GM23248 (cell line): ENCODE measurements at regions not wholly inside any gene's neighbourhood (a gene's known extent, or its start where the extent isn't known, plus 50 kb on each side); places are given as distances from the start of the nearest gene placed in this dataset.

ENCODE experiments used
- DNase-seq: peaks from one replicate; pipeline ENCODE4 v3.0.0-alpha.2; 2015
- H2AFZ ChIP-seq: fragments of 200-600 bp; sonication (generic); 2 replicates; pipeline ENCODE4 v1.6.1; 2016; ENCODE audit warnings: antibody characterized with exemption
- H3F3A ChIP-seq: fragments of 200-600 bp; sonication (generic); 2 replicates; pipeline ENCODE4 v1.6.1; 2016; ENCODE audit warnings: mild to moderate bottlenecking, antibody characterized with exemption, mixed run types; ENCODE audit not compliant: insufficient read depth
- H3K27ac ChIP-seq: fragments of 200-600 bp; sonication (generic); 2 replicates; pipeline ENCODE4 v1.5.1; 2016; ENCODE audit warnings: mild to moderate bottlenecking
- H3K27me3 ChIP-seq: fragments of 200-600 bp; sonication (generic); replicated peaks from 2 replicates; pipeline ENCODE4 v1.6.1; 2016; ENCODE audit warnings: mild to moderate bottlenecking; ENCODE audit not compliant: insufficient read depth
- H3K36me3 ChIP-seq: fragments of 200-600 bp; sonication (generic); 2 replicates; pipeline ENCODE4 v1.6.1; 2016; ENCODE audit warnings: low read depth, mild to moderate bottlenecking
- H3K4me1 ChIP-seq: fragments of 200-600 bp; sonication (generic); 2 replicates; pipeline ENCODE4 v1.6.1; 2016; ENCODE audit warnings: mild to moderate bottlenecking; ENCODE audit not compliant: insufficient read depth
- H3K4me2 ChIP-seq: fragments of 200-600 bp; sonication (generic); one replicate; pipeline ENCODE4 v1.6.1; 2016; ENCODE audit warnings: mild to moderate bottlenecking; ENCODE audit not compliant: unreplicated experiment
- H3K4me3 ChIP-seq: fragments of 200-600 bp; sonication (generic); 2 replicates; pipeline ENCODE4 v1.5.1; 2016; ENCODE audit warnings: mild to moderate bottlenecking
- H3K79me2 ChIP-seq: fragments of 200-600 bp; sonication (generic); 2 replicates; pipeline ENCODE4 v1.6.1; 2016; ENCODE audit warnings: mild to moderate bottlenecking; ENCODE audit not compliant: insufficient read depth
- H3K9ac ChIP-seq: fragments of 200-600 bp; sonication (generic); 2 replicates; pipeline ENCODE4 v1.6.1; 2016; ENCODE audit warnings: mild to moderate bottlenecking
- H3K9me2 ChIP-seq: fragments of 200-600 bp; sonication (generic); 2 replicates; pipeline ENCODE4 v1.6.1; 2016; ENCODE audit warnings: mixed run types, mild to moderate bottlenecking, moderate library complexity; ENCODE audit not compliant: insufficient read depth
- H3K9me3 ChIP-seq: fragments of 200-600 bp; sonication (generic); one replicate; pipeline ENCODE4 v1.6.1; 2017; ENCODE audit warnings: low read depth
- H4K20me1 ChIP-seq: fragments of 200-600 bp; sonication (generic); 2 replicates; pipeline ENCODE4 v1.6.0; 2016; ENCODE audit not compliant: insufficient read depth
- EZH2 ChIP-seq: fragments of 200-600 bp; sonication (generic); IDR thresholded peaks from 2 replicates; pipeline ENCODE4 v1.6.1; 2018; ENCODE audit warnings: antibody characterized with exemption, mild to moderate bottlenecking; ENCODE audit not compliant: insufficient read depth, poor library complexity, severe bottlenecking
- EZH2phosphoT487 ChIP-seq: fragments of 200-600 bp; sonication (generic); IDR thresholded peaks from 2 replicates; pipeline ENCODE4 v1.6.1; 2018; ENCODE audit warnings: antibody characterized with exemption, moderate library complexity, mild to moderate bottlenecking, low read depth; ENCODE audit not compliant: insufficient read depth
- WGBS, 2 experiments: methylation state at CpG; one replicate each; pipeline ENCODE4 v1.1.6; 2015 to 2017; ENCODE audit warnings: low lambda C conversion rate in 2 of 2, low coverage in 1 of 2; ENCODE audit errors: missing lambda C conversion rate in 2 of 2; 5-methylcytosine and 5-hydroxymethylcytosine counted together
- in situ Hi-C: fragments of 300-500 bp; cut with MboI; formaldehyde crosslinking; loops from 2 replicates; pipeline ENCODE4 v1.15.0; 2020

GRCh38 chr12:46711756-46712155, 114.0 kb downstream of the SLC38A4 start:
- H3K9me3 ChIP-seq = no peaks in the 10 kb centered on the region
- no peaks in the 10 kb centered on the region for H3K27me3 ChIP-seq
- no peaks in the 10 kb centered on the region for H3K36me3 ChIP-seq
- H3K4me1 ChIP-seq = peaks cover 10% of the 10 kb centered on the region; the same call in 1 of the 2 replicates
- H4K20me1 ChIP-seq = no peaks in the 10 kb centered on the region
- H3K27ac ChIP-seq = no peak overlapping the region
- H3F3A ChIP-seq = 0 out of 2 replicates have a peak, but pooled peaks cover 3% of the 10 kb centered on the region
- no peak overlapping the region for H3K9ac ChIP-seq
- peak overlapping the region; percentile 55 for H3K4me2 ChIP-seq
- H3K4me3 ChIP-seq = no peak overlapping the region
- DNase-seq = peak; percentile 49
- no peaks in the 10 kb centered on the region for H3K79me2 ChIP-seq
- WGBS, 2 experiments = 2 to 3% methylated on average over 3 of the region's 3 CpGs
- H3K9me2 ChIP-seq = no peaks in the 10 kb centered on the region
- TF ChIP-seq EZH2phosphoT487 (no peak), EZH2 (no peak)
- no peak overlapping the region for H2AFZ ChIP-seq
- in situ Hi-C loops = no loop called here

DNA sequence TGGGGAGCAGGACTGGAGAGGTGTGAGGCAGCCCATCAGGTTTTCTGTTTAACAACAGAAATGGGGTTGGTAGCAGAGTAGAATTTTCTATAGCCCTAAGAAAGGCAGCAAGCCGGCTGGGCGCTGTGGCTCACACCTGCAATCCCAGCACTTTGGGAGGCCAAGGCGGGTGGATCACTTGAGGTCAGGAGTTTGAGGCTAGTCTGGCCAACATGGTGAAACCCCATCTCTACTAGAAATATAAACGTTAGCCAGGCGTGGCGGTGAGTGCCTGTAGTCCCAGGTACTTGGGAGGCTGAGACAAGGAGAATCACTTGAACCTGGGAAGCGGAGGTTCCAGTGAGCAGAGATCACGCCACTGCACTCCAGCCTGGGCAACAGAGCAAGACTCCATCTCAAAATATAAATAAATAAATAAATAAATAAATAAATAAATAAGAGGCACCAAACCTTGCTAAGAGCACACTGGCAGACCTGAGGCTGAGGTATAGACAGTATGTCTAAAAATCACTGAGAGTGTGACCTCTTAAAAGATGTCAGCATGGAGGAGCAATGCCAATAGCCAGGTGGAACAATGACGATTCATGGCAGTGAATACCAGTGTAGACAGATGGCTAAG, 115.6 kb downstream of the SLC38A4 start:
- Histone ChIP-seq H3K9me2 (no peaks in the 10 kb centered on the region), H3K4me2 (no peak overlapping the region), H3K27me3 (no peaks in the 10 kb centered on the region), H3K9ac (no peak overlapping the region), H3K4me1 (peaks cover 10% of the 10 kb centered on the region; the same call in 1 of the 2 replicates), H2AFZ (no peak overlapping the region), H3F3A (0 out of 2 replicates have a peak, but pooled peaks cover 3% of the 10 kb centered on the region), H4K20me1 (no peaks in the 10 kb centered on the region), H3K4me3 (no peak overlapping the region), H3K36me3 (no peaks in the 10 kb centered on the region), H3K79me2 (no peaks in the 10 kb centered on the region), H3K27ac (no peak overlapping the region), H3K9me3 (no peaks in the 10 kb centered on the region)
- DNase-seq = no peak
- in situ Hi-C loops = no loop called here
- 95 to 97% methylated on average over 9 of the region's 9 CpGs for WGBS, 2 experiments
- TF ChIP-seq EZH2 (no peak), EZH2phosphoT487 (no peak)

DNA sequence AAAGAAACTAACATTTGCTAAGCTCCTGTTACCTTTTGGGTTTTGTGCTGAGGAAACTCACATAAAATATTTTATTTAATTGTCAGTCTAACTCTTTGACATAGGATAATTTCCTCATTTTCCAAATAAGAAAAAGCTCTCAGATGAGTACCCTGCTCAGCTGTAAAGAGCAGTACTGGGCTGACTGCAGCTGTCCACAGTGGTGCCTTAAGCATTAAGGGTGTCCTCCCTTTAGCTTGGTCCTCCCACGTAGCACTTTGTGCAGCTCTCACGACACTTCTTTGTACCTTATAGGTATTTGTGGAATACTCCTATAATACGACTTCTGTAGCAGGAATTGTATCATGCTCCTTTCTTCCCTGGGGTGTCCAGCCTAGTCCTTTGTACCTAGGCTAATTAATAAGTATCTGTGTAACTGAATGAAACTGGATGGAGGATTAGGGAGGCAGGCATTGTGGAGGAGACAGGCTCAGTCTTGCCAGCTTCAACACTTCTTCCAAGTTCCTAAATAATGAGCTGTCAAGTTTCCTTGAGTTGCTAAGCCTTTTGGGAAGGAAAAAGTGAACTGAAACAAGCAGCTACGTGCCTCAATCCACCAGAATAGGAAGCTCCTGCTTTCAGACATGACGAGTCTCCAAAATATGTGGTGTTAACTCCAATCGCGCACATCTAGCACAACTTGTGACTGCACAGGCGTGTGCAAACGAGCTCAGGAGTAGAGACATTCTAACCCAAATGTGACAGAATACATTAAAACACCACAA, 123.0 kb downstream of the SLC38A4 start:
- Histone ChIP-seq H3K4me3 (peak overlapping the region; percentile 32), H3K9me3 (no peaks in the 10 kb centered on the region), H3K9me2 (0 out of 2 replicates have a peak, but pooled peaks cover 3% of the 10 kb centered on the region), H3K27ac (peak overlapping the region; percentile 38), H3K27me3 (no peaks in the 10 kb centered on the region), H3K79me2 (no peaks in the 10 kb centered on the region), H3K36me3 (no peaks in the 10 kb centered on the region), H3K4me2 (peak overlapping the region; percentile 53), H4K20me1 (no peaks in the 10 kb centered on the region), H2AFZ (peak overlapping the region; percentile 65), H3K4me1 (peaks cover 16% of the 10 kb centered on the region; the same call in 1 of the 2 replicates), H3F3A (peaks cover 9% of the 10 kb centered on the region; the same call in 1 of the 2 replicates), H3K9ac (no peak overlapping the region; the same call in 1 of the 2 replicates)
- in situ Hi-C loops = no loop called here
- DNase-seq = peak; percentile 66
- TF ChIP-seq EZH2phosphoT487 (no peak), EZH2 (no peak)
- WGBS, 2 experiments = 54 to 67% methylated on average over 9 of the region's 9 CpGs

GRCh38 chr12:46701356-46701755, 124.4 kb downstream of the SLC38A4 start:
- Histone ChIP-seq H4K20me1 (no peaks in the 10 kb centered on the region), H2AFZ (no peak overlapping the region), H3K4me1 (peaks cover 16% of the 10 kb centered on the region; the same call in 1 of the 2 replicates), H3K79me2 (no peaks in the 10 kb centered on the region), H3K9me2 (0 out of 2 replicates have a peak, but pooled peaks cover 3% of the 10 kb centered on the region), H3K36me3 (no peaks in the 10 kb centered on the region), H3K4me3 (no peak overlapping the region), H3K4me2 (no peak overlapping the region), H3K9ac (no peak overlapping the region), H3K9me3 (no peaks in the 10 kb centered on the region), H3K27ac (no peak overlapping the region), H3K27me3 (no peaks in the 10 kb centered on the region), H3F3A (peaks cover 9% of the 10 kb centered on the region; the same call in 1 of the 2 replicates)
- TF ChIP-seq EZH2phosphoT487 (no peak), EZH2 (no peak)
- DNase-seq = no peak
- in situ Hi-C loops = no loop called here
